ENCODE measurements at regions not wholly inside any gene's neighbourhood (a gene's known extent, or its start where the extent isn't known, plus 50 kb on each side); places are given as distances from the start of the nearest gene placed in this dataset.

GRCh38 chr2:104904889-104905288, 51.0 kb downstream of the POU3F3 start:
- Mint-ChIP-seq H3K36me3 (ENCODE audit: low read depth, unreplicated experiment) (no peaks in the 10 kb centered on the region), H3K27ac (ENCODE audit: unreplicated experiment) (no peak overlapping the region), H3K4me3 (ENCODE audit: unreplicated experiment) (no peak overlapping the region), H3K27me3 (ENCODE audit: unreplicated experiment) (no peaks in the 10 kb centered on the region), H3K4me1 (ENCODE audit: unreplicated experiment) (no peaks in the 10 kb centered on the region), H3K9me3 (ENCODE audit: unreplicated experiment) (no peaks in the 10 kb centered on the region)
- DNase-seq (ENCODE audit: low spot score) = no peak
- TF ChIP-seq CTCF (IDR thresholded peaks at IDR 0.05; ENCODE audit: unreplicated experiment) = no peak

GRCh38 chr2:104909317-104909716, 55.4 kb downstream of the POU3F3 start:
- Mint-ChIP-seq H3K9me3 (ENCODE audit: unreplicated experiment) (no peaks in the 10 kb centered on the region), H3K36me3 (ENCODE audit: low read depth, unreplicated experiment) (no peaks in the 10 kb centered on the region), H3K4me1 (ENCODE audit: unreplicated experiment) (no peaks in the 10 kb centered on the region), H3K27me3 (ENCODE audit: unreplicated experiment) (no peaks in the 10 kb centered on the region), H3K27ac (ENCODE audit: unreplicated experiment) (no peak overlapping the region), H3K4me3 (ENCODE audit: unreplicated experiment) (no peak overlapping the region)
- DNase-seq (ENCODE audit: low spot score) = no peak
- TF ChIP-seq CTCF (IDR thresholded peaks at IDR 0.05; ENCODE audit: unreplicated experiment) = no peak

GRCh38 chr2:104914509-104914908, 60.6 kb downstream of the POU3F3 start:
- no peak overlapping the region for H3K27ac Mint-ChIP-seq (ENCODE audit: unreplicated experiment)
- no peaks in the 10 kb centered on the region for H3K9me3 Mint-ChIP-seq (ENCODE audit: unreplicated experiment)
- H3K4me3 Mint-ChIP-seq (ENCODE audit: unreplicated experiment) = no peak overlapping the region
- no peaks in the 10 kb centered on the region for H3K4me1 Mint-ChIP-seq (ENCODE audit: unreplicated experiment)
- DNase-seq (ENCODE audit: low spot score) = no peak
- H3K36me3 Mint-ChIP-seq (ENCODE audit: low read depth, unreplicated experiment) = no peaks in the 10 kb centered on the region
- no peaks in the 10 kb centered on the region for H3K27me3 Mint-ChIP-seq (ENCODE audit: unreplicated experiment)
- no peak for TF ChIP-seq CTCF (IDR thresholded peaks at IDR 0.05; ENCODE audit: unreplicated experiment)

GRCh38 chr2:104915107-104915793, 61.3 kb downstream of the POU3F3 start:
- Mint-ChIP-seq H3K4me1 (ENCODE audit: unreplicated experiment) (no peaks in the 10 kb centered on the region), H3K27ac (ENCODE audit: unreplicated experiment) (no peak overlapping the region), H3K4me3 (ENCODE audit: unreplicated experiment) (no peak overlapping the region), H3K27me3 (ENCODE audit: unreplicated experiment) (no peaks in the 10 kb centered on the region), H3K9me3 (ENCODE audit: unreplicated experiment) (no peaks in the 10 kb centered on the region), H3K36me3 (ENCODE audit: low read depth, unreplicated experiment) (no peaks in the 10 kb centered on the region)
- no peak for DNase-seq (ENCODE audit: low spot score)
- no peak for TF ChIP-seq CTCF (IDR thresholded peaks at IDR 0.05; ENCODE audit: unreplicated experiment)

GRCh38 chr2:104919127-104919526, 65.2 kb downstream of the POU3F3 start:
- TF ChIP-seq CTCF (IDR thresholded peaks at IDR 0.05; ENCODE audit: unreplicated experiment) = no peak
- Mint-ChIP-seq H3K4me1 (ENCODE audit: unreplicated experiment) (no peaks in the 10 kb centered on the region), H3K4me3 (ENCODE audit: unreplicated experiment) (no peak overlapping the region), H3K36me3 (ENCODE audit: low read depth, unreplicated experiment) (no peaks in the 10 kb centered on the region), H3K9me3 (ENCODE audit: unreplicated experiment) (no peaks in the 10 kb centered on the region), H3K27ac (ENCODE audit: unreplicated experiment) (no peak overlapping the region), H3K27me3 (ENCODE audit: unreplicated experiment) (no peaks in the 10 kb centered on the region)
- DNase-seq (ENCODE audit: low spot score) = no peak

All from endothelial cell (in vitro differentiated cells).